ENCODE measurements at regions not wholly inside any gene's neighbourhood (a gene's known extent, or its start where the extent isn't known, plus 50 kb on each side); places are given as distances from the start of the nearest gene placed in this dataset.

GRCh38 chr3:146747051-146747450, 141.9 kb upstream of the PLSCR5 start (continued):
- TF ChIP-seq, protein P1, sequence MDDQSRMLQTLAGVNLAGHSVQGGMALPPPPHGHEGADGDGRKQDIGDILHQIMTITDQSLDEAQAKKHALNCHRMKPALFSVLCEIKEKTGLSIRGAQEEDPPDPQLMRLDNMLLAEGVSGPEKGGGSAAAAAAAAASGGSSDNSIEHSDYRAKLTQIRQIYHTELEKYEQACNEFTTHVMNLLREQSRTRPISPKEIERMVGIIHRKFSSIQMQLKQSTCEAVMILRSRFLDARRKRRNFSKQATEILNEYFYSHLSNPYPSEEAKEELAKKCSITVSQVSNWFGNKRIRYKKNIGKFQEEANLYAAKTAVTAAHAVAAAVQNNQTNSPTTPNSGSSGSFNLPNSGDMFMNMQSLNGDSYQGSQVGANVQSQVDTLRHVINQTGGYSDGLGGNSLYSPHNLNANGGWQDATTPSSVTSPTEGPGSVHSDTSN (IDR thresholded peaks at IDR 0.05; ENCODE audit: insufficient replicate concordance, low read depth, low read length), result no peak
- TF ChIP-seq TCF12 (IDR thresholded peaks at IDR 0.05; ENCODE audit: low read depth, low read length), result no peak
- TF ChIP-seq HDGF (IDR thresholded peaks at IDR 0.05), result no peak
- no peak for TF ChIP-seq MXI1 (IDR thresholded peaks at IDR 0.05; ENCODE audit: low read depth, low read length)
- no peak for TF ChIP-seq HCFC1 (IDR thresholded peaks at IDR 0.05; ENCODE audit: low read length)
- TF ChIP-seq PRDM15 (CRISPR knock-in tag; IDR thresholded peaks at IDR 0.05), result no peak
- no peak for TF ChIP-seq SIX5 (IDR thresholded peaks at IDR 0.05; ENCODE audit: low read depth, low read length, severe bottlenecking)
- TF ChIP-seq, protein P2, sequence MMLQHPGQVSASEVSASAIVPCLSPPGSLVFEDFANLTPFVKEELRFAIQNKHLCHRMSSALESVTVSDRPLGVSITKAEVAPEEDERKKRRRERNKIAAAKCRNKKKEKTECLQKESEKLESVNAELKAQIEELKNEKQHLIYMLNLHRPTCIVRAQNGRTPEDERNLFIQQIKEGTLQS (IDR thresholded peaks at IDR 0.05; ENCODE audit: borderline replicate concordance, extremely low read depth, low read depth, low read length), result no peak

GRCh38 chr3:146746190-146746589, 141.0 kb upstream of the PLSCR5 start:
- Histone ChIP-seq H3K27ac (ENCODE audit: control insufficient read depth, insufficient read depth) (no peak overlapping the region), H3K4me1 (ENCODE audit: control insufficient read depth, insufficient read depth, low read length) (no peaks in the 10 kb centered on the region), H3K9ac (ENCODE audit: control insufficient read depth, insufficient read depth, low read length) (no peak overlapping the region), H3K4me2 (ENCODE audit: control insufficient read depth, insufficient read depth) (no peak overlapping the region), H3K27me3 (replicated peaks in 1 of 2; ENCODE audit: control insufficient read depth in 2 of 2, insufficient read depth in 2 of 2, low read length in 1 of 2) (no peaks in the 10 kb centered on the region), H3K36me3 (ENCODE audit: control insufficient read depth in 2 of 2, insufficient read depth in 2 of 2, low read length in 1 of 2) (no peaks in the 10 kb centered on the region), H3K4me3 (no peak overlapping the region), H2AFZ (ENCODE audit: control insufficient read depth, low read depth, low read length) (no peak overlapping the region), H3K9me3 (replicated peaks; ENCODE audit: control insufficient read depth, insufficient read depth, low read length) (no peaks in the 10 kb centered on the region), H3K79me2 (ENCODE audit: control insufficient read depth, insufficient read depth, low read length) (no peaks in the 10 kb centered on the region), H4K20me1 (ENCODE audit: control insufficient read depth, insufficient read depth) (no peaks in the 10 kb centered on the region)
- ChIA-PET CTCF (no interaction called here), POLR2A (no interaction called here), RAD21 (ENCODE audit: unreplicated experiment) (no interaction called here), SMC1A (ENCODE audit: uncharacterized antibody, unreplicated experiment) (no interaction called here)
- BruUV-seq (replicated peaks), result no TSS peak
- in situ Hi-C loops (cut with MboI), result no loop called here
- FAIRE-seq (no peak), DNase-seq (ENCODE audit: low read depth, low spot score) (no peak), ATAC-seq (no peak)
- intact Hi-C loops (cut with micrococcal nuclease; ENCODE audit: unreplicated experiment), result no loop called here
- TF ChIP-seq SRF (IDR thresholded peaks at IDR 0.05; ENCODE audit: low read depth in 2 of 2, low read length in 2 of 2) (no peak), TAF1 (IDR thresholded peaks at IDR 0.05; ENCODE audit: borderline replicate concordance, low read depth, low read length) (no peak), POLR2AphosphoS2 (IDR thresholded peaks at IDR 0.05; ENCODE audit: low read depth, low read length) (no peak), POLR2AphosphoS5 (IDR thresholded peaks at IDR 0.05; ENCODE audit: low read length) (no peak), ZNF592 (IDR thresholded peaks at IDR 0.05) (no peak), YBX1 (IDR thresholded peaks at IDR 0.05) (no peak), MTA2 (IDR thresholded peaks at IDR 0.05; ENCODE audit: low read depth) (no peak), SMARCA5 (IDR thresholded peaks at IDR 0.05) (no peak), ATF7 (IDR thresholded peaks at IDR 0.05; ENCODE audit: low read depth) (no peak)
